ENCODE measurements at regions not wholly inside any gene's neighbourhood (a gene's known extent, or its start where the extent isn't known, plus 50 kb on each side); places are given as distances from the start of the nearest gene placed in this dataset.

GRCh38 chr2:196329959-196330358 is 158.6 kb upstream of the STK17B start:
- DNase-seq (ENCODE audit: low read depth, low spot score): no peak
- no peak for TF ChIP-seq CTCF (IDR thresholded peaks at IDR 0.05; ENCODE audit: low read depth, low read length)
- in situ Hi-C loops (cut with HindIII; ENCODE audit: low sequenced_read_pairs): no loop called here
- H3K4me3 ChIP-seq (ENCODE audit: low read depth, low read length): no peak overlapping the region

- H3K4me3 ChIP-seq (ENCODE audit: low read depth, low read length): no peak overlapping the region
- in situ Hi-C loops (cut with HindIII; ENCODE audit: low sequenced_read_pairs): no loop called here
- DNase-seq (ENCODE audit: low read depth, low spot score): no peak
- TF ChIP-seq CTCF (IDR thresholded peaks at IDR 0.05; ENCODE audit: low read depth, low read length): no peak
These were observed 159.3 kb upstream of the STK17B start for GRCh38 chr2:196330645-196331044.

GRCh38 chr2:196331143-196331542 is 159.8 kb upstream of the STK17B start:
- no peak overlapping the region for H3K4me3 ChIP-seq (ENCODE audit: low read depth, low read length)
- peak; percentile 78 for DNase-seq (ENCODE audit: low read depth, low spot score)
- in situ Hi-C loops (cut with HindIII; ENCODE audit: low sequenced_read_pairs): no loop called here
- TF ChIP-seq CTCF (IDR thresholded peaks at IDR 0.05; ENCODE audit: low read depth, low read length): no peak

- H3K4me3 ChIP-seq (ENCODE audit: low read depth, low read length): no peak overlapping the region
- DNase-seq (ENCODE audit: low read depth, low spot score): no peak
- in situ Hi-C loops (cut with HindIII; ENCODE audit: low sequenced_read_pairs): no loop called here
- no peak for TF ChIP-seq CTCF (IDR thresholded peaks at IDR 0.05; ENCODE audit: low read depth, low read length)
These were observed 160.5 kb upstream of the STK17B start for GRCh38 chr2:196331851-196332250.

GRCh38 chr2:196333397-196333796 is 162.0 kb upstream of the STK17B start:
- no peak for TF ChIP-seq CTCF (IDR thresholded peaks at IDR 0.05; ENCODE audit: low read depth, low read length)
- no peak overlapping the region for H3K4me3 ChIP-seq (ENCODE audit: low read depth, low read length)
- DNase-seq (ENCODE audit: low read depth, low spot score): no peak
- in situ Hi-C loops (cut with HindIII; ENCODE audit: low sequenced_read_pairs): no loop called here

- in situ Hi-C loops (cut with HindIII; ENCODE audit: low sequenced_read_pairs): no loop called here
- TF ChIP-seq CTCF (IDR thresholded peaks at IDR 0.05; ENCODE audit: low read depth, low read length): no peak
- no peak for DNase-seq (ENCODE audit: low read depth, low spot score)
- H3K4me3 ChIP-seq (ENCODE audit: low read depth, low read length): no peak overlapping the region
These were observed 163.3 kb upstream of the STK17B start for GRCh38 chr2:196334710-196335109.

GRCh38 chr2:196335221-196335634 is 163.8 kb upstream of the STK17B start:
- peak; percentile 63 for DNase-seq (ENCODE audit: low read depth, low spot score)
- no peak for TF ChIP-seq CTCF (IDR thresholded peaks at IDR 0.05; ENCODE audit: low read depth, low read length)
- no peak overlapping the region for H3K4me3 ChIP-seq (ENCODE audit: low read depth, low read length)
- in situ Hi-C loops (cut with HindIII; ENCODE audit: low sequenced_read_pairs): no loop called here
